ENCODE measurements at regions not wholly inside any gene's neighbourhood (a gene's known extent, or its start where the extent isn't known, plus 50 kb on each side); places are given as distances from the start of the nearest gene placed in this dataset.

- TF ChIP-seq SNAI2 (CRISPR knock-in tag; IDR thresholded peaks at IDR 0.05) = no peak
- no peak for TF ChIP-seq PATZ1 (CRISPR knock-in tag; IDR thresholded peaks at IDR 0.05; ENCODE audit: borderline replicate concordance)
Observed at GRCh38 chr2:104598636-104599035, 255.3 kb upstream of the POU3F3 start.

Data from SK-N-SH treated with all-trans-retinoic acid at 6 μM for 48 hours (cell line).